BJ (cell line): ENCODE measurements at regions not wholly inside any gene's neighbourhood (a gene's known extent, or its start where the extent isn't known, plus 50 kb on each side); places are given as distances from the start of the nearest gene placed in this dataset.

Experiments
- CTCF ChIA-PET: fragments of 350-600 bp; formaldehyde crosslinking; extraction: SDS; loops from one replicate; lab custom pipeline; 2021; ENCODE audit warnings: antibody characterized with exemption, inconsistent platforms; lab: Yijun Ruan, JAX
- POLR2A ChIA-PET: fragments of 300-600 bp; sonication (Branson Sonifier 250); formaldehyde crosslinking; extraction: SDS; loops from one replicate; lab custom pipeline; 2021; ENCODE audit warnings: antibody characterized with exemption; lab: Charles Lee
- DNase-seq: peaks from one replicate; pipeline ENCODE4 v3.0.0-alpha.2; 2011; ENCODE audit warnings: low read depth
- H3K27me3 ChIP-seq: 2 replicates; pipeline ENCODE4 v1.6.0; 2011; ENCODE audit warnings: low read length; ENCODE audit not compliant: control insufficient read depth, insufficient read depth
- H3K36me3 ChIP-seq: 2 replicates; pipeline ENCODE4 v1.5.1; 2011; ENCODE audit warnings: low read length; ENCODE audit not compliant: control insufficient read depth, insufficient read depth
- H3K4me3 ChIP-seq: 2 replicates; pipeline ENCODE4 v1.5.1; 2011; ENCODE audit warnings: low read depth, mild to moderate bottlenecking, control low read depth, low read length
- TF ChIP-seq, protein P1 (sequence below): IDR thresholded peaks from 2 replicates; pipeline ENCODE4 v1.5.1; 2011; ENCODE audit warnings: low read depth, mild to moderate bottlenecking, control low read depth, inconsistent platforms, low read length, moderate library complexity; ENCODE audit not compliant: insufficient read depth

- Histone ChIP-seq H3K4me3 (no peak overlapping the region), H3K36me3 (no peaks in the 10 kb centered on the region), H3K27me3 (0 out of 2 replicates have a peak, but pooled peaks cover 1% of the 10 kb centered on the region)
- TF ChIP-seq, protein P1, sequence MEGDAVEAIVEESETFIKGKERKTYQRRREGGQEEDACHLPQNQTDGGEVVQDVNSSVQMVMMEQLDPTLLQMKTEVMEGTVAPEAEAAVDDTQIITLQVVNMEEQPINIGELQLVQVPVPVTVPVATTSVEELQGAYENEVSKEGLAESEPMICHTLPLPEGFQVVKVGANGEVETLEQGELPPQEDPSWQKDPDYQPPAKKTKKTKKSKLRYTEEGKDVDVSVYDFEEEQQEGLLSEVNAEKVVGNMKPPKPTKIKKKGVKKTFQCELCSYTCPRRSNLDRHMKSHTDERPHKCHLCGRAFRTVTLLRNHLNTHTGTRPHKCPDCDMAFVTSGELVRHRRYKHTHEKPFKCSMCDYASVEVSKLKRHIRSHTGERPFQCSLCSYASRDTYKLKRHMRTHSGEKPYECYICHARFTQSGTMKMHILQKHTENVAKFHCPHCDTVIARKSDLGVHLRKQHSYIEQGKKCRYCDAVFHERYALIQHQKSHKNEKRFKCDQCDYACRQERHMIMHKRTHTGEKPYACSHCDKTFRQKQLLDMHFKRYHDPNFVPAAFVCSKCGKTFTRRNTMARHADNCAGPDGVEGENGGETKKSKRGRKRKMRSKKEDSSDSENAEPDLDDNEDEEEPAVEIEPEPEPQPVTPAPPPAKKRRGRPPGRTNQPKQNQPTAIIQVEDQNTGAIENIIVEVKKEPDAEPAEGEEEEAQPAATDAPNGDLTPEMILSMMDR = no peak
- ChIA-PET CTCF (no interaction called here), POLR2A (no interaction called here)
- no peak for DNase-seq
Measured at GRCh38 chr1:63000508-63000907, 216.6 kb downstream of the ATG4C start.

DNA sequence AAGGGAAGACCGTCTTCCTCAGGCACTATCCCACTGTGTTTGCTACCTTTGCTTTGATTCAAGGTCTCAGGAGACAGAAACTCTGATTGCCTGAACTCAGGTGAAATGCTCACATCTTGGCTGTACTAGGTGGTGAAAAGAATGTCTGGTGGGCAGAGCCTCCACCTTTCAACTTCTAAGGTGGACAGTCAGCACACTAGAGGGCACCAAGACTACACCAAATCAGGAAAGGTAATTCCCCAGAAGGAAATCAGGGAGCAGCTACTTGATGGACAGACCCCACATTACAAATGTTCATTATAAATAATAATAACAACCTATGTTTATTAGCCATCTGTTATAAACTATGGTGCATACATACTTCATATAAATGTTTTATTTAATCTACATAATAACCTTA, 220.9 kb downstream of the ATG4C start:
- ChIA-PET CTCF (interaction anchor here (1.5 kb wide), 1 partner anchor 74 kb away, joined by 4 read pairs; no protein-coding TSS in a partner anchor), POLR2A (no interaction called here)
- Histone ChIP-seq H3K27me3 (no peaks in the 10 kb centered on the region), H3K4me3 (no peak overlapping the region), H3K36me3 (no peaks in the 10 kb centered on the region)
- DNase-seq = no peak
- TF ChIP-seq, protein P1 = no peak

DNA sequence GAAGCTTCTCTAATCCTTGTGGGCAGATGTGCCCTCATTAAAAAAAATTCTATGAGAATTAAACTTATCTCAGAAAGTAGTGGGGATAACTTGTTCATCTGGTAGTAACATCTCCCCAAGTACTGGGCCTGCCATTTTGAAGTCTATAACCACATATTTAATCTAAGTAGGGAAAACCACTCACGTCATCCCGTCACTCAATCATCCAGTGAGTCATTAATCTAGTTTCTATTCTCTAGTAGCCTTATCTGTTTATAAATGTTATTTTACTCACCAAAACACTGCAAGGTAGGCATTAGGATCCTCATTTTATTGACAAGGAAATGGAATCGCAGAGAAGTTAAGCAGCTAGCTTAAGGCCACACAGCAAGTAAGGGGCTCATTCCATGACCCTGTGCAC, 221.9 kb downstream of the ATG4C start:
- DNase-seq = no peak
- no peaks in the 10 kb centered on the region for H3K36me3 ChIP-seq
- TF ChIP-seq, protein P1 = no peak
- CTCF ChIA-PET = interaction anchor here (1.5 kb wide), 1 partner anchor 73 kb away, joined by 4 read pairs; no protein-coding TSS in a partner anchor
- no peak overlapping the region for H3K4me3 ChIP-seq
- no peaks in the 10 kb centered on the region for H3K27me3 ChIP-seq
- POLR2A ChIA-PET = no interaction called here

DNA sequence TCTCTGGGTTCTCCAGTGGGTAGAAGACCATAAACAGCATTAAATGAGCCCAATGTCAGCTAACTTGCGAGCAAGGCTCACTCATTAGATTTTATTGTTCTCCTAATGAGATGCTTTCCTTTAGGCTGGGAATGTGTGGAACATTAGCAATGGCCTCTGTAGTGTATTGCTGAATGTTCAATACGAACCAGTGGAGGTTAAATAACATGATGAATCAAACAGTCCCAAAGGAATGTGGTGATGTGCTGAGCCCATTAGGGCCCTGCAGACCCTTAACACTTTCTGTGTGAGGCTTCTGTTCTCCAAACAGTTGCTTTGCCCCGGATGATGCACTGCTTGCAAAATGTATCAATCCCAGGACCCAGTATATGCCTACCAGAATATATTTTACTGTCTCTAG, 225.5 kb downstream of the ATG4C start:
- CTCF ChIA-PET = no interaction called here
- no peaks in the 10 kb centered on the region for H3K27me3 ChIP-seq
- H3K4me3 ChIP-seq = no peak overlapping the region
- TF ChIP-seq, protein P1 = no peak
- H3K36me3 ChIP-seq = no peaks in the 10 kb centered on the region
- no peak for DNase-seq
- POLR2A ChIA-PET = no interaction called here

DNA sequence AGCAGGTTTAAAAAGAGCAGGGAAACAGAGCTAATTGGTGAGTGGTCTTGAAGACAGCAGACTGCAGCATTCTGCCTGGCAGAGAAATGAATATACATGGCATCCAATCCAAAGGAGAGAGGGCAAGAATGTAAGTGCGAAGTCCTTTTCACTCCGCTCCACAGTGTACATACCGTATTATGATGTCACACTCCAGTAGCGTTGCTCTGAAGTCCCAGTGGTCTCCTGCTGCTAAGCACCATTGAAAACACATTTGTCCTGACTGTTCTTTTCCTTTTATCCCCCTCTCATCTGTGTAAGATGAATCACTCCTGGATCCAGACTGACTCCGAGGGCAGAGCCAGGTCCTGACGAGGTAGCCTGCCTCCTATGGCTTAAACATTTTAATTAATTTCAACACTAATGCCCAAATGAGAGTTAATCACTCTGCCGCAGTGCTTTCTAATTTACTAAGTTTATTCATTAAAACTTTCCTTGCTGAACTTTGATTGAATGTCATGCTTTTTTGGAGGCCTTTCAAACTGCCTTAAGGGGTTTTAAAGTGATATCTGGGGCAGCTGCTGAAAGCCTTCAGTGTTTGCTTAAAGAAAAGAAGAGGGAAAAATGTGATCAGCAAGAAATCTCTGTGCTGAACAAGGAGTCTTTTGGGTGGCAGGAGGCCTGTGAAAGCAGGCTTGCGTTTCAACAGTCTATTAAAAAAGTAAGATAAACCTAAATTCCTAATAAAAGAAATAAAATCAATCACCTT, 227.2 kb downstream of the ATG4C start:
- no peak for DNase-seq
- no peak overlapping the region for H3K4me3 ChIP-seq
- H3K27me3 ChIP-seq = no peaks in the 10 kb centered on the region
- ChIA-PET POLR2A (no interaction called here), CTCF (no interaction called here)
- H3K36me3 ChIP-seq = no peaks in the 10 kb centered on the region
- TF ChIP-seq, protein P1 = no peak
